ENCODE measurements at regions not wholly inside any gene's neighbourhood (a gene's known extent, or its start where the extent isn't known, plus 50 kb on each side); places are given as distances from the start of the nearest gene placed in this dataset.
"Not testable (repeated sequence)": the region's sequence is repeated elsewhere in the genome, so short reads cannot be mapped to it uniquely, and the experiment has no call there.

DNA sequence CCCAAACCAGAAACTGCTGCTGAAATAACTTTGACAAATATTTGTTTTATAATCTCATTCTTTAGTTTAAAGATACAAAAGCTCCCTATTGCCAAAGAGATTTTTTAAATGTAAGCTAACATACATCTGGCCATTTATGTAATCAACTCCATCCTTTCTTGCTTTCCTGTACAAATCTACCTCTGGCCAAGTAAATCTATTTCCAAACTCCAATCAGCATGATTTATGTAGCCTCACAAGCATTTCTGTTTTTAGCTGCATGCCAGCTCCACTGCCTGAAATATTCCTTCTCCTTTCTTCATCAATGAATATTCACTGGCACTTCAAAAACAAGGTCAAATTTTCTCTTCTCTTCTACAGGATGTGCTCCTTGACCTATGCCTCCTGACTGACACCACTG lies 80.0 kb downstream of the SHOX2 start:
- Histone ChIP-seq H3K79me2 (ENCODE audit: insufficient read depth, low read length) (no peaks in the 10 kb centered on the region), H2AFZ (ENCODE audit: low read depth, low read length) (no peak overlapping the region), H4K20me1 (ENCODE audit: insufficient read depth, low read length) (no peaks in the 10 kb centered on the region), H3K9ac (ENCODE audit: low read depth, low read length) (no peak overlapping the region), H3K9me3 (ENCODE audit: insufficient read depth, low read length, severe bottlenecking) (no peaks in the 10 kb centered on the region), H3K36me3 (ENCODE audit: insufficient read depth, low read length) (no peaks in the 10 kb centered on the region), H3K27ac (ENCODE audit: low read length) (no peak overlapping the region), H3K4me3 (ENCODE audit: low read depth in 1 of 2, low read length in 2 of 2) (no peak overlapping the region), H3K4me1 (ENCODE audit: insufficient read depth, low read length) (no peaks in the 10 kb centered on the region), H3K27me3 (ENCODE audit: insufficient read depth, low read length, poor library complexity) (no peaks in the 10 kb centered on the region), H3K4me2 (ENCODE audit: insufficient read depth, low read length) (no peak overlapping the region)
- ATAC-seq (ENCODE audit: insufficient read depth, low read depth) (no peak), DNase-seq (no peak)
- no peak for TF ChIP-seq EZH2 (IDR thresholded peaks at IDR 0.05; ENCODE audit: borderline replicate concordance, low read depth, low read length, severe bottlenecking)
- TF ChIP-seq, protein P1, sequence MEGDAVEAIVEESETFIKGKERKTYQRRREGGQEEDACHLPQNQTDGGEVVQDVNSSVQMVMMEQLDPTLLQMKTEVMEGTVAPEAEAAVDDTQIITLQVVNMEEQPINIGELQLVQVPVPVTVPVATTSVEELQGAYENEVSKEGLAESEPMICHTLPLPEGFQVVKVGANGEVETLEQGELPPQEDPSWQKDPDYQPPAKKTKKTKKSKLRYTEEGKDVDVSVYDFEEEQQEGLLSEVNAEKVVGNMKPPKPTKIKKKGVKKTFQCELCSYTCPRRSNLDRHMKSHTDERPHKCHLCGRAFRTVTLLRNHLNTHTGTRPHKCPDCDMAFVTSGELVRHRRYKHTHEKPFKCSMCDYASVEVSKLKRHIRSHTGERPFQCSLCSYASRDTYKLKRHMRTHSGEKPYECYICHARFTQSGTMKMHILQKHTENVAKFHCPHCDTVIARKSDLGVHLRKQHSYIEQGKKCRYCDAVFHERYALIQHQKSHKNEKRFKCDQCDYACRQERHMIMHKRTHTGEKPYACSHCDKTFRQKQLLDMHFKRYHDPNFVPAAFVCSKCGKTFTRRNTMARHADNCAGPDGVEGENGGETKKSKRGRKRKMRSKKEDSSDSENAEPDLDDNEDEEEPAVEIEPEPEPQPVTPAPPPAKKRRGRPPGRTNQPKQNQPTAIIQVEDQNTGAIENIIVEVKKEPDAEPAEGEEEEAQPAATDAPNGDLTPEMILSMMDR (IDR thresholded peaks at IDR 0.05; ENCODE audit: borderline replicate concordance, extremely low read depth, low read length, poor library complexity, severe bottlenecking), result no peak

DNA sequence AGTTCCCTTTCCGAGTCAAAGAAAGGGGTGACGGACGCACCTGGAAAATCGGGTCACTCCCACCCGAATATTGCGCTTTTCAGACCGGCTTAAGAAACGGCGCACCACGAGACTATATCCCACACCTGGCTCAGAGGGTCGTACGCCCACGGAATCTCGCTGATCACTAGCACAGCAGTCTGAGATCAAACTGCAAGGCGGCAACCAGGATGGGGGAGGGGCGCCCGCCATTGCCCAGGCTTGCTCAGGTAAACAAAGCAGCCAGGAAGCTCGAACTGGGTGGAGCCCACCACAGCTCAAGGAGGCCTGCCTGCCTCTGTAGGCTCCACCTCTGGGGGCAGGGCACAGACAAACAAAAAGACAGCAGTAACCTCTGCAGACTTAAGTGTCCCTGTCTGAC lies 86.3 kb downstream of the SHOX2 start:
- DNase-seq; H4K20me1 ChIP-seq (ENCODE audit: insufficient read depth, low read length): not testable (repeated sequence)

DNA sequence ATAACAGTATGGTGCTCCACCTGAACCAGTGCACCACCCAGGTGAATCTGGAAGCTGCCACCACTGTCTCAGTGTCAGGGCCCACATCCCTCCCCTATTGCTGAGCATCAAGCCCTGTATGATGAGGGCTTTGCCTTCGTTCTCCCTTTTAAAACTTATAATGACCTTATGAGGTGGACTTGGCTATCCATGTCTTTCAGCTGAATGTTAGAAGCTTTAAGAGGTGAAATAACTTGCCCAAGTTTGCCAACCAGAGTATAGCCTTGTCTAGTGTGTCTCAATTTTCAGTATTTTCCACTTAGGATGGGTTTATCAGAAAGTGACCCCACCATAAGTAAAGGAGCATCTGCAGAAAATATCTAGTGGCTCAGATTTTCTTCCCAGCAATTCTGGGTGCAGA lies 87.8 kb downstream of the SHOX2 start:
- ATAC-seq (ENCODE audit: insufficient read depth, low read depth), result no peak
- Histone ChIP-seq H3K27me3 (ENCODE audit: insufficient read depth, low read length, poor library complexity) (no peaks in the 10 kb centered on the region), H4K20me1 (ENCODE audit: insufficient read depth, low read length) (no peaks in the 10 kb centered on the region), H3K27ac (ENCODE audit: low read length) (no peak overlapping the region), H3K4me1 (ENCODE audit: insufficient read depth, low read length) (no peaks in the 10 kb centered on the region), H3K79me2 (ENCODE audit: insufficient read depth, low read length) (no peaks in the 10 kb centered on the region), H3K36me3 (ENCODE audit: insufficient read depth, low read length) (no peaks in the 10 kb centered on the region), H3K9ac (ENCODE audit: low read depth, low read length) (no peak overlapping the region), H3K9me3 (ENCODE audit: insufficient read depth, low read length, severe bottlenecking) (peaks cover 2% of the 10 kb centered on the region), H3K4me3 (ENCODE audit: low read depth in 1 of 2, low read length in 2 of 2) (no peak overlapping the region), H3K4me2 (ENCODE audit: insufficient read depth, low read length) (no peak overlapping the region), H2AFZ (ENCODE audit: low read depth, low read length) (no peak overlapping the region)
- DNase-seq, result no peak
- no peak for TF ChIP-seq EZH2 (IDR thresholded peaks at IDR 0.05; ENCODE audit: borderline replicate concordance, low read depth, low read length, severe bottlenecking)
- TF ChIP-seq, protein P1 (IDR thresholded peaks at IDR 0.05; ENCODE audit: borderline replicate concordance, extremely low read depth, low read length, poor library complexity, severe bottlenecking), result no peak

More for the DNA sequence above, 86.3 kb downstream of the SHOX2 start:
- not testable (repeated sequence) for H3K9ac ChIP-seq (ENCODE audit: low read depth, low read length); H3K27me3 ChIP-seq (ENCODE audit: insufficient read depth, low read length, poor library complexity); H3K4me3 ChIP-seq (ENCODE audit: low read depth in 1 of 2, low read length in 2 of 2); H3K4me2 ChIP-seq (ENCODE audit: insufficient read depth, low read length); ATAC-seq (ENCODE audit: insufficient read depth, low read depth); H3K27ac ChIP-seq (ENCODE audit: low read length); H3K36me3 ChIP-seq (ENCODE audit: insufficient read depth, low read length); H2AFZ ChIP-seq (ENCODE audit: low read depth, low read length); H3K4me1 ChIP-seq (ENCODE audit: insufficient read depth, low read length); H3K9me3 ChIP-seq (ENCODE audit: insufficient read depth, low read length, severe bottlenecking); H3K79me2 ChIP-seq (ENCODE audit: insufficient read depth, low read length)

DNA sequence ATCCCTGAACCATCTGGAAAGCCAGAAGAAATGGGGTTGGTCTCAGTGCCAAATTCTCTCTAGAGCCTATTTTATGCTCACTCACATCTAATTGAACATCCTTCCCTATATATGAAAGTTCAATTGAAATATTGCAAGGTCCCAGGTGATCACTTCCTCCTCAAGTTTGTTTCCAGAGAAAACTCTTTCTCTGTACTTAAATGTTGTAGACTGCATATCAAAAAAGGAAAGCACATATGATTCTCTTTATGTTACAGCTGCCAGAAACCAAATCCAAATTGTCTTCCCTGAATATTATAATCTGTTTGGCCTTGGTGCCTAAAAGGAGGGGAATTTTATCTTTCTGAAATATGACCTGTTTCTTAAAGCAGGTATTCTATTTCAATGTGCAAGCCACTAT lies 93.3 kb downstream of the SHOX2 start:
- no peak for ATAC-seq (ENCODE audit: insufficient read depth, low read depth)
- no peak for TF ChIP-seq EZH2 (IDR thresholded peaks at IDR 0.05; ENCODE audit: borderline replicate concordance, low read depth, low read length, severe bottlenecking)
- TF ChIP-seq, protein P1 (IDR thresholded peaks at IDR 0.05; ENCODE audit: borderline replicate concordance, extremely low read depth, low read length, poor library complexity, severe bottlenecking), result no peak

More for the DNA sequence above, 93.3 kb downstream of the SHOX2 start:
- Histone ChIP-seq H3K36me3 (ENCODE audit: insufficient read depth, low read length) (no peaks in the 10 kb centered on the region), H2AFZ (ENCODE audit: low read depth, low read length) (no peak overlapping the region), H3K4me3 (ENCODE audit: low read depth in 1 of 2, low read length in 2 of 2) (no peak overlapping the region), H3K79me2 (ENCODE audit: insufficient read depth, low read length) (no peaks in the 10 kb centered on the region), H3K9me3 (ENCODE audit: insufficient read depth, low read length, severe bottlenecking) (no peaks in the 10 kb centered on the region), H3K4me2 (ENCODE audit: insufficient read depth, low read length) (no peak overlapping the region), H3K4me1 (ENCODE audit: insufficient read depth, low read length) (no peaks in the 10 kb centered on the region), H3K27ac (ENCODE audit: low read length) (no peak overlapping the region), H3K27me3 (ENCODE audit: insufficient read depth, low read length, poor library complexity) (no peaks in the 10 kb centered on the region), H4K20me1 (ENCODE audit: insufficient read depth, low read length) (no peaks in the 10 kb centered on the region), H3K9ac (ENCODE audit: low read depth, low read length) (no peak overlapping the region)
- DNase-seq, result no peak
